C4-2B (cell line): ENCODE measurements at regions not wholly inside any gene's neighbourhood (a gene's known extent, or its start where the extent isn't known, plus 50 kb on each side); places are given as distances from the start of the nearest gene placed in this dataset.

ENCODE experiments used
- H3K27ac ChIP-seq: fragments of 450-650 bp; 2 replicates; pipeline ENCODE4 v1.5.1; 2017
- CTCF ChIP-seq: fragments of 450-650 bp; conservative IDR thresholded peaks from 2 replicates; pipeline ENCODE4 v1.5.1; 2017; ENCODE audit warnings: mild to moderate bottlenecking
- ZFX ChIP-seq: fragments of 450-650 bp; IDR thresholded peaks from 2 replicates; pipeline ENCODE4 v1.6.1; 2017

DNA sequence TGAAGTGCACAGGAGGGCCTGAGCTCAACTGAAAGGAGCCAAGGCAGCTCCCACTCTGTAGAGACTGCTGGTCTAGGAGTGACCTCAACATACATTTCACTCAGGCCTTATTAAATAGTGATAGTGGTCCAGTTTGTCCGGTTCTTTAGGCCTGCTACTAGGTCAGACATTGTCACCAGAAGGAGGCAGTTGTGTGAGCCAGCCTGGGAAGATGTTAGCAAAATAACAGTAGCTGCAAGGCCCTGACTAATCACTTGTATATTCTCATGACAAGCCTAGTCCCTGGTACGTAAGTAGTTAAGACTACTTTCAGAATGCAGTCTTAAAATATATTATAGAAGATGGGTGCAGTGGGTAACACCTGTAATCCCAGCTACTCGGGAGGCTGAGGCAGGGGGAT is 264.0 kb upstream of the CAMK1G start:
- TF ChIP-seq CTCF (no peak), ZFX (no peak)
- H3K27ac ChIP-seq: no peak overlapping the region

GRCh38 chr1:209323743-209324142 is 259.8 kb upstream of the CAMK1G start:
- no peak overlapping the region for H3K27ac ChIP-seq
- TF ChIP-seq ZFX: no peak
- no peak for TF ChIP-seq CTCF

GRCh38 chr1:209324901-209325871 is 258.3 kb upstream of the CAMK1G start:
- H3K27ac ChIP-seq: no peak overlapping the region
- TF ChIP-seq CTCF: no peak
- no peak for TF ChIP-seq ZFX

- no peak overlapping the region for H3K27ac ChIP-seq
- TF ChIP-seq ZFX: no peak
- no peak for TF ChIP-seq CTCF
Observed at GRCh38 chr1:209326076-209326475, 257.4 kb upstream of the CAMK1G start.

DNA sequence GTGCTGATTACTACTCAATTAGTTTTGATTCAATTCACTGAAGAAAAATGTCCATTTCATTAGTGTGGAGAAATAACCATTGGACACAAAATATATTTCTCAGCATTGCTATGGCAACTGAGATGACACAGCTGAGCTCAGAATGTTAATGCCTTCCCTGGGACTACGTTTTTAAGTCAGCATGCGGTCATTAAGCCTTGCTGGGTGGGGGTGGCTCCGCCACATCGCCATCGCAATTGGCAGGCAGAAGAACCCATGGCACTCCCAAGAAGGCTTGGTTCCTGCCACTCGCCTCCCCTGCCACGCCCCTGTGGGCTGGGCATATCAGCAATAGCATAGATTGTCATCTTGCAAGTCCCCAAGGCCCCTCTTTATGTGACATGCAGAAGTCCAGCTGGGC is 256.7 kb upstream of the CAMK1G start:
- H3K27ac ChIP-seq: no peak overlapping the region
- TF ChIP-seq ZFX (no peak), CTCF (no peak)

DNA sequence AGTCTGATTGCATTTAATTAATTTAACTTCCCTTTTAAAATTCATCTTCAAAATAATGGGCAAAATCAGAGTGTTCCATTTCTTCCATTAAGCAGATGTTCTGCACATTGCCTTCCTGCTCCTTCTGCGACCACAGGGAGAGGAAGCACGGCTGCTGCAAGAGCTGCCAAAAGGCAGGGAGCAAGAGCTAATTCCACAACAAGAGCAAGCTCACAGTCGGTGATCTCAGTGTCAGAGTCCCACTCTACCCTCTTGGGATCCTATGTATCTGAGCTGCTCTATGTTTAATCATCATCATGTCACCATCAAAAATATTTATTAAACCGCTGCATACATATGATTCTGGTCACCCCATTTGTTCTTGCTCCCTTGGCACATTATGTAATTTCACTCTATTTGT is 255.3 kb upstream of the CAMK1G start:
- no peak overlapping the region for H3K27ac ChIP-seq
- no peak for TF ChIP-seq ZFX
- TF ChIP-seq CTCF: no peak

GRCh38 chr1:209335178-209335577 is 248.3 kb upstream of the CAMK1G start:
- H3K27ac ChIP-seq: no peak overlapping the region
- no peak for TF ChIP-seq ZFX
- TF ChIP-seq CTCF: peak; percentile 88
